ENCODE measurements at regions not wholly inside any gene's neighbourhood (a gene's known extent, or its start where the extent isn't known, plus 50 kb on each side); places are given as distances from the start of the nearest gene placed in this dataset.

DNA sequence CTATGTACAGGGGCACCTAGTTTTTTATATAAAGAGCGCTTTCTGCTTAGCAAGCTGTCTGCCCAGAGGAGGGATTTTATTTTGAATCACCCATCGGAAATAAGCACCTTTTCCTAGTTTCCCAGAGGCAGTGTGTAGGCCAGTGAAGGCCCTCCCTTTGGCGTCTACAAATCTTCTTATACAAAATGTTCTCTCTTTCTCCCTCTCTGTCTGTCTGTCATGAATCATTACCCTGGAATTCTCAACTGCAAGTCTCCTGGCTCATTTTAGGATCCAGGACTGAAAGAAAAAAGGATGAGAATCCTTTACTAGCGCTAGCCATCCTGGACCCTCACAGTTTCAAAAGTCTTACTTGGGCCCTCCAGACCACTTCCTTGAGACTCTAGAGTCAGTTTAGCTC is 728.1 kb downstream of the OTOL1 start:
- H4K8ac ChIP-seq (replicated peaks; ENCODE audit: insufficient read length, low read depth, low read length): no peak overlapping the region
- H3K27ac Mint-ChIP-seq: no peak overlapping the region; a peak in 1 of 7 replicates
- H4K20me1 ChIP-seq (ENCODE audit: control insufficient read depth, insufficient read depth, insufficient read length): no peaks in the 10 kb centered on the region
- H2BK20ac ChIP-seq (ENCODE audit: low read depth, low read length, poor library complexity, severe bottlenecking): no peak overlapping the region
- no peak overlapping the region for H2BK120ac ChIP-seq (ENCODE audit: low read depth, low read length, poor library complexity, severe bottlenecking)
- no peak overlapping the region for H3K56ac ChIP-seq (ENCODE audit: insufficient read length, low read depth, low read length)
- peaks cover 0 to 6% of the 10 kb centered on the region in 2 experiments; a peak in 4 of 5 replicates for H3K9me3 Mint-ChIP-seq
- H3K4me1 ChIP-seq (ENCODE audit: insufficient read depth, low read length): no peaks in the 10 kb centered on the region; the same call in 1 of the 2 replicates
- no CpG with 5 or more reads among the region's 4 CpGs for WGBS (ENCODE audit: extremely low coverage, insufficient read length, low lambda C conversion rate)
- no peak overlapping the region for H3K4ac ChIP-seq (ENCODE audit: low read depth, low read length)
- peaks cover 7 to 8% of the 10 kb centered on the region in 2 experiments for H3K4me1 Mint-ChIP-seq
- no peaks in the 10 kb centered on the region for H3K23me2 ChIP-seq (ENCODE audit: insufficient read length, low read depth, low read length, poor library complexity, severe bottlenecking)
- no peak overlapping the region for H2BK12ac ChIP-seq (ENCODE audit: insufficient read length, low read depth, low read length)
- peaks cover 2 to 6% (median 5%) of the 10 kb centered on the region in 3 experiments; a peak in 4 of 7 replicates for H3K36me3 Mint-ChIP-seq (ENCODE audit: insufficient read depth in 1 of 3, low read depth in 3 of 3)
- H3K79me2 ChIP-seq (ENCODE audit: insufficient read depth, low read length): no peaks in the 10 kb centered on the region
- no peak for TF ChIP-seq CTCF (conservative IDR thresholded peaks at IDR 0.05)
- no peak overlapping the region for H3K27ac ChIP-seq (ENCODE audit: insufficient read length, low read depth, low read length)
- no peak overlapping the region for H3K4me2 ChIP-seq (ENCODE audit: insufficient read depth, insufficient read length, low read length)
- no peak overlapping the region for H2BK5ac ChIP-seq (ENCODE audit: insufficient read length, low read length)
- H2AFZ ChIP-seq (ENCODE audit: low read length): no peak overlapping the region
- H3K79me1 ChIP-seq (ENCODE audit: insufficient read depth, low read depth, low read length, poor library complexity, severe bottlenecking): no peaks in the 10 kb centered on the region
- H2AK5ac ChIP-seq (ENCODE audit: insufficient read length, low read length): no peak overlapping the region
- no peaks in the 10 kb centered on the region; the same call in 1 of the 2 replicates for H3K27me3 Mint-ChIP-seq (ENCODE audit: low read depth)
- no peak overlapping the region for H4K5ac ChIP-seq (ENCODE audit: insufficient read length, low read depth, low read length)
- no peak overlapping the region for H3K14ac ChIP-seq (ENCODE audit: insufficient read depth, low read length)
- H3K4me3 Mint-ChIP-seq: no peak overlapping the region
- H3K23ac ChIP-seq (ENCODE audit: insufficient read length, low read depth, low read length): no peak overlapping the region
- no peaks in the 10 kb centered on the region for H3K27me3 ChIP-seq (ENCODE audit: insufficient read depth, low read length)
- DNase-seq: no peak
- H3T11ph ChIP-seq (ENCODE audit: low read length): no peak overlapping the region
- no peak overlapping the region for H3K9ac ChIP-seq (ENCODE audit: extremely low read depth, insufficient read length, low read length)
- no peaks in the 10 kb centered on the region for H3K9me3 ChIP-seq (ENCODE audit: control insufficient read depth, low read depth, low read length)
- H2BK15ac ChIP-seq (ENCODE audit: low read depth, low read length): no peak overlapping the region
- H4K91ac ChIP-seq (ENCODE audit: insufficient read length, low read depth, low read length): no peak overlapping the region
- no peak overlapping the region for H3K18ac ChIP-seq (ENCODE audit: insufficient read length, low read depth, low read length)

All from H9 (cell line).